ENCODE measurements at regions not wholly inside any gene's neighbourhood (a gene's known extent, or its start where the extent isn't known, plus 50 kb on each side); places are given as distances from the start of the nearest gene placed in this dataset.

DNA sequence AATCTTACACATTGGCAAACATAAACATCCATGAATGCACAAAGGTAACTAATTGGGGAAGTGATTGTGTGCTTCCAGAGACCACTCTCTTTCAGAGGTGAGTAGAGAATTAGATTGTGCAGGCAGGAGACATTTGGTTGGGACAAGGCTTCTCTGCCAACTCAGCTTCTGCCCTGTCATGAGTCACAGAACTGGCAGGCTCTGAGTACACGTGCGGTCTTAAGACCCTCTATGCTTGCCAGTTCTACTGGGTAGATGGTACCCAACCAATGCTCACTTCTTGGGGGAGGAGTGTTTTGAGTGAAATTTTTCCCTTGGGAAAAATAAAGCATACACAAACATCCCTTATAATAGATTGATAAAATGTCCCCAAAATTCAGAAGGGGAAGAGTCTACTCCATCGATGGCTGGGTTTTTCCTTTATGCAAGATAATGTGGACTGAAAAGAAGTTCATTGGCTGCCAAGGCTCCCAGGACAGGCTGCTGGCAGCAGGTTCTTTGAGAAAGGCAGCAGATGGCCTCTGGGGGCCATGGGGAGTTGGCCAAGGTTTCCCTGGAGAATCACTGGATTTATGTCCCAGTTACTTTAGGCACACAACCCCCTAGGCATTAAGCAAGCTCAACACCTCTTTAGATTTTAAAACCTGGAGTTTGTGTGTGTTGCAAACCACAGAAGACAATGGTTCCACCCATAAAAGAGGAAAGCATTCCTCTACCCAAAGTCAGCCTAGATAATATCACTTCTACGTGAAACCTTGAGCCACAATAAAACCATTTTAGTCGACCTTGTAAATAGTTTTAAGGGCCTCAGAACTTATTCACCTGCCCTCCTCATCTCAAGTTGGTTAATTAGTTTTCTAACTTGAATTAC is 417.0 kb downstream of the TXNL1 start:
- no peak for DNase-seq (ENCODE audit: low spot score)

DNA sequence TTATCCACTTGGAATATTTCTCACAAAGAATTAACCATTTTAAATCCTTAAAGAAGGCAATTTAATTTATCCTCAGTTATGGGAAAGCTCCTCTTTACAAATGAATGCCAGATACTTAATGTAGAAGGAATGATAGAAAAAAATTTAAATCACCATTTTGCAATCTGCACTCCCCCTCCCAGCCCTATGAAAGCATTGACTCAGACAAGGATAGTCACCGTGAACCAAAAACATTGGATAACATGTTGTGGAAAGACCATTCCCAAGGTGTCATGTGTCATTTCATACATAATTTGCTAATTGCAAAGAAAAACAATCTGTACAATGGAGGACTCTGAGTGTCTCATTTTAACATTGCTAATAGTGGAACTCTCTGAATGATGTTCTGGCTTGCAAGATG is 421.0 kb downstream of the TXNL1 start:
- DNase-seq (ENCODE audit: low spot score), result no peak

DNA sequence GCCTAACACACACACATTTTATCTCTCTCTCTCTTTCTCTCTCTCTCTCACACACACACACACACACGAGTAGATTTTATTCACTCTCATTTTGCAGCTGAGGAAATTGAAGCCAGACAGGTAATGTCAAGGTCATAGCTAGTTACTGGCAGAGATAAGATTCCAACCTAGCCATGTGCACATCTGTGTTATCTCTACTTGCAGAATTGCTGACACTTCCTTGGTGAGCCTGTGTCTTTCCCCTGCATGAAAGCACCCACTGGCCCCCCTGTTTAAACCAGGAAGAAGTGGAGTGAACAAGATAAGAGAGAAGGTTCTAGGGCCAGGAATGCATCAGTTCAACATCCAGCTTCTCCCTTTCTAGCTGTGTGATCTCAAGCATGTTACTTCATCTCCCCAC is 423.7 kb downstream of the TXNL1 start:
- DNase-seq (ENCODE audit: low spot score), result no peak

DNA sequence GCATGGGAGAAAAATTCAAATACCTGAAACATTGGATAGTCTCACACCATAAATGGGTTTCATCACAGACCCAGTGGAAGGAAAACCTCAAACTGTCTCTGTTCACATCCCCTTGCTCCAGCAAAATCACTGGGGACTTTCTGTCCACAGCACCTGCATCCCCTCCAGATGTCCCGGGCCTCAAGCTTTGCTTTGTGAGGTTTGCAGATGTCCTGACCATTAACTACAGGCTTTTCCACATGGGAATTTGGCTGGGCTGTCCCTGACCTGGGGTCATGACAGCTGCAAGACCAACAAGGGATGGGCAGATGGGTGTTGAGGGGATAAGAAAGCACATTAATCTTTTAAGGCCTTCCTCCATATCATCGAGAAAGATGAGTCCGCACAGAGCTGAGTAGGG is 427.9 kb downstream of the TXNL1 start:
- DNase-seq (ENCODE audit: low spot score), result no peak

DNA sequence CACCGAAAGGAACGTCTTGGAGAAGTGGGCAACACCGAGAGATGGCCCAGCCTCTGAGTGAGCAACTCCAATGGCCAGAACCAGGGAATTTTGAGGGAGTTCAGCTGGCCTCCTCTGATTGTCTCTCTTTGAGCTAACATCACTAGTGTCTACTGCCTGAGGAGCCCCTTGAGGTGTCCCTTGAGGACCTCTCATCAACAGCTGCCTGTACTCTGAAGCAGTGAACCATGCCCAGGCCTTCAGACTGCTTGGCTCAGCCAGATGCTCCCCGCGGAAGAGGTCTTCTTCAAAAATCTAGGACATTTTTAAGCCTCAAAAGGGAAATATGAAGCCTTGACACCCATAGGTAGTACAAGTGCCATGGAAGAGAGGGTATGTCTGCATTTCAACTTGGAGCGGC is 430.4 kb downstream of the TXNL1 start:
- DNase-seq (ENCODE audit: low spot score), result no peak

DNA sequence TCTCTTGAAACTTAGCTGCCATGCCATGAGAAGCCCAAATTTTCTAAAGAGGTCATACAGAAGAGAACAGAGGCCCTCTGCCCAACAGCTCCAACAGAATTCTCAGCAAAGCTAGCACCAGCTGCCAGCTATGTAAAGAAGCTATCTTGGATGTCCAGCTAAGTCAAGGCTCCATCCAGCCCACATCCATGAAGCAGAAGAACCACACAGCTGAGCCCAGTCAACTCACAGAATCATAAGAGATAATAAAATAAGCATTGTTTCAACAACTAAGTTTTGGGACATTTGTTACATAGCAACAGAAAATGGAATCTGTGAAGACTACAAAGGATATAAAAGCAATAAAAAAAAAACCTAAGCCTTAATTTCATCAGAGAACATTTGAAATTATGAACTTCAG is 434.3 kb downstream of the TXNL1 start:
- no peak for DNase-seq (ENCODE audit: low spot score)

DNA sequence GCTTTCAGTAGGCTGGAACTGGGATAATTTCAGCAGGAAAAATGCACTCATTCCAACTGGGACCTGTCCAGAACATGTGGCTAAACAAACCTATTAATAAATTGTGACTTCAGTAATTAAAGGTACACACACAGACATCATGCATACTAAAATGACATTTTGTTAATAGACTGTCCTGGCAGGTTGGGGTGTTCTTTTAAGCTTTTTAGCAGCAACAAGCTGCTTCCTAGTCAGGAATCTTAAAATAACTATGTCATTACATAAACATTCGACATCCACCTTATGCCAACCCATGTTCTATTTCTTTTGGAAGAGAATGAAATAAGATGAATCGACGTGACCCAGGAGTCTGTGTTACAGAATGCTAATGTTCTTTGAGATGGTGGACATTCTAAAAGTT is 435.7 kb downstream of the TXNL1 start:
- DNase-seq (ENCODE audit: low spot score), result no peak

DNA sequence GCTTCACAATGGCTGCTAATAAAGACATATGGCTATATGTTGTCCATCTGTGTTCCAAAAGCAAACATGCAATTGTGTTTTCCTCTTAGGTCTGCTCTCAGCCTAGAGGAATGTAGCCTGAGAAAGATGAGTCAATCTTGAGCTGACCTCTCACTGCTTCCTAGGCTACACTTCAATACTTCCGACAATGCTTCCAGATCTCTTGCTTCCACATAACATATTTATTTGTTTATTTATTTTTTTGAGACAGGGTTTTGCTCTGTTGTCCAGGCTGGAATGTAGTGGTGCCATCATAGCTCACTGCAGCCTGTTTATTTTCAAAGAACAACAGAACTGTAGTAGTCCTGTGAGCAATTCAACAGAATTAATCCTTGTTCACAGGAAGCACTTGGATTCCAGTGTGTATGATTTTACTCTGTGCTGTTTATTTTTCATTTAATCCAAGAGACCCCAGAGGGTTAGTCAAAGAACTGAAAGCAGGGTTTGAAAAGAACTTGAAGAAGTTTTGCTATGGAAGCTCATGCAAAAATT is 437.9 kb downstream of the TXNL1 start:
- peak; percentile 15 for DNase-seq (ENCODE audit: low spot score)

DNA sequence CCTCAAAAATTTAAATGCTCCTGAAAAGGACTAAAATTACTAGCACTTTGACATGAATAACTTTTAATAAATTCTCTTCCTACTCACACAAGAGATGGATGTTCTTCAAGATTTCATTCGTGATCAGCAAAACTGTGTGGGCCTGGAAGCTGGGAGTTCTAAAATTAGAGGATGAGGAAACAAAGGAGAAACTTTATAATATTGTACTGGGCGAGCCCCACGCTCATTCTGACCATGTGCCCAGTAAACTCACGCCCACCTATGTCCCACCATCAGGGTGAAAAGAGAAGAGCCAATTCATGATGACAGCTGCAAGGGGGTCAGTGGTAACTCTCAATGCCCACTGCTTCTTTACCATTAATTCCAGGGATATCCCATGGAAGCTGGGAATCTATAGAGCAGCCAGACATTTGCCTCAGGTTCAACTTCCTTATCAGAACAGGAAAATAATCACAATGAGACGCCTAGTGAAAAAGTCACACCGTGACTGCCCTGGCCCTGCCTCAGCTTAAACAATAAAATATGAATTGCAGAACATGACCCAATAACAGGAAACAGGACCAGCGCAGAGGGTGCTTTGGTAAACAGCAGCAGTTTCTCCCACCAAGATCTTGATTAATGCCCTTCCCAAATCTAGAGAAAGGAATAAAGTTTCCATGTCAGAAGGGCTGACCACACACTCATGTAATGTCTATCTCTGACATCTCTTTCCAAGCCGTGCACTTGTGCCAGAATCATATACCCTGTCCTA is 438.6 kb downstream of the TXNL1 start:
- DNase-seq (ENCODE audit: low spot score), result no peak

DNA sequence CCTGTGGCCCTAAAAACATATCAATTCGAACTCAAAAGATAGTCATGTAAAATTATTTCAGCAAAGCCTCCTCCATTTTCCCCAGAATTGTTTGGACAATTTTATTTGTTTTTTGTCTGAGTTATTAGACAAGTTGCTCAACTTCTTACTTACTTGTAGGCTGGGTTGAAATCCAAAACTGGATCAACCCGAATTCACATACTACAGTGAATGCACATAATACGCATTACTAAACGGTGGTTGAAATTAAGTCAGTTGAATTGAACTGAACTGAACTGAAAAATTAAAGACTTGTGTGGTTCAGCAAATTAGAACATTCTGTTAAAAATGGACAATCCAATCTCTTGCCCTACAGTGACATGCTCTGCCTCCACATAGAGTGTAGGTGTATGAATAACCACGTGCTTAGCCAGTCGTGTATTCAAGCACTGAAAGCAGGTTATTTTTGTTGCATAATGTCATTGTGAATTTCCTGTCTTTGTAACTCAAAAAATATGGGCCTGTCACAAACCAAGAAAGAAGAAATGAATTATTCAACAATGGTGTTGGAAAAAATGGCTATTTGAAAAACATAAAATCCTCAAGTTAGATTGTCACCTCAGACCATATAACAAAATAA is 441.0 kb downstream of the TXNL1 start:
- DNase-seq (ENCODE audit: low spot score), result no peak

DNA sequence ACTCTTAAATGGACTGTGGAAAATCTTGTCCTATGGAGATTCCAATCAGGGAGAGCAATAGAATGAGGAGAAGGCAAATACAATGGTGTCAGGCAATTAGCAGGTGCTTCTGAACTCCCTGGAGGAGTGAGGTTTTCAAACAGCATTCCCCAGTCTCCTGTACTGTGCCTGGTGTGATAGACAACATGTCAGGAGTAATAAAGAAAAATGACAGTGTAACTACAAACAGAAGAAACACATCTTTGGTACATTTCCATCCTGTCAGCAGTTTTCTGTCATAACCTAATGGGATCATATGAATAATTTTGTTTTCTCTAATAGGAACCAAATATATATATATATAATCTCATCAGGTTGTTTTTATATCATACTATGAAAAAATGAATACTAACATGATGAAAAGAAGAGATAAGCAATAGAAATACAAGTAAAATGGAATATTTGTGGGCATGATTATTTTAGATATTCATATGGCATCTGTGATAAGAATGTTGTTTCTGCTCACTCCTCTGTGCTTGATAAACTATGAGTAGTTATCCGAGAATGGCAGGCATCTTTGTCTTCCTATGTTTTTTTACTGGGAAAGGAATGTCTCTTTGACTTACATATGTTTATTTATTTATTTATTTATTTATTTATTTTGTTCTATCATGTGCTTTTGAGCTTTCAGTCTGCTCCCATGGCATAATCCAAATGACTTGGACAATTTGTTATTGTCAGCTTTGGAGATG is 441.7 kb downstream of the TXNL1 start:
- peak; percentile 22 for DNase-seq (ENCODE audit: low spot score)

DNA sequence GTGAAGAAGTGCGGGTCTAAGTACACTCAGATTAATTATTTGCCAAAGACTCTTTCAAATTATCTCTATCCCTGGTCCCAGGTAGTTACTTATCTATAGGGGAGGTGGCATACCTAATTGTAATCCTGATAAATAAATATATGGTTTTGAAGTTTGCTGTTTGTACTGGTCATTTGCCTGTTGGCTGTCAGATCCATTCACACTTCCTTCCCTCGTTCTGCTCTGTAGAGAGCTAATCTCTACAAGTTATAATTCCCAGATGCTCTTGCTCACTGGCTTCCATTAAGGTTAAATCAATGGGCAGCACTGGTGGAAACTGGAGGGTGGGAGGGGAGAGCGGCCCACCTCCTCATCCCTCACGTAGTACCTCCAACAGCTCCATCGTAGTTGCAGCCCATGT is 447.1 kb downstream of the TXNL1 start:
- no peak for DNase-seq (ENCODE audit: low spot score)

DNA sequence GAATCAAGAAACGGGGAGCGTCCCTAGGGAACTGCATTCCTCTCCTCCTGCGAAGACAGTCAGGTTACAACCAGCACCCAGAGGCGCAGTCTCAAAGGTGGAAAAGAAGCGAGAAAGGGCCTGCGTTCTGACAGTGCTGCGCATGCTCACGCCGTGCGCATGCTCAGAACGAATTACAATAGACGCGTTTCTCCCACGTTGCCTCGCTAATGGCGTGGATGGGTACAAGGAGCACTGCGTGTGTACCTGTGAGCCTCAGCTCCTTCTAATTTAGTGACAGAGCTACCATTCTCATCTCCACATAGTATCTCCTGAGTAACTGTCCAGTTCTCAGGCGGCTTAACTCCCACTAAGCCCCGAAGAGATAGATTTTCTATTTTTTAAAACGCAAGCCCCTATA is 448.8 kb downstream of the TXNL1 start:
- no peak for DNase-seq (ENCODE audit: low spot score)

DNA sequence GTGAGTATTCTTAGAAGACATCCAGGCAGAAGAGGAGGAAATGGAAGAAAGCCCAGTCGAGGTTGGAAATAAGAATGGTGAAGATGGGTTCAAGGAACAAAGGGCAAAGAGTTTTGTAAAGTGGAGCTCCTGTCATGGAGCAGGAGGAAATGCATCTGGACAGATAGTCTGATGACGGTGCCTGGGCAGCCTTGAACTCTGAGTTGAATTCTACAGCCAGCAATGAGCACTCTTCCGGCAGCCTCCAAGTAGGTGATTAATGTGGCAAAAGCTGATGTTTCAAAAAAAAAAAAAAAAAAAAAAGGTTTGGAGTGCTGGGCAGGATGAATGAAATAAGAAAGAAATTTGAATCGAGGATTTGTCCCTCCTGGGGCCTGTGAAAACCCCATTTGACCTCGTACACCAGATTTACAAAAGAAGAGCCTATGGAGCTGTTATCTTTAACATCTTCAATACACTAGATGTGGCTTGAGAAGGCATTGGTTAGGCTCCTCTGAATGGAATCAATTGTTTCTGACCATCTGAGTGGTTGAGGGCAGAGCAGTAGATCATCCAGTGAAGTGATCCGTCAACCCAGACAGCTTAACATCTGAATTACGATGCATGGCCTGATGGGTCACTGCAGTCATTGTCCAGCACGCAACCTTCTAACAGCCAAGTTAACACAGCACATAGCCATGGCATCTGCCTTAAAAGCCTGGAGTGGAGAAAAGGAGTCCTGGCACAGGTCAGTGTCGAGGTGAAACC is 449.7 kb downstream of the TXNL1 start:
- no peak for DNase-seq (ENCODE audit: low spot score)

DNA sequence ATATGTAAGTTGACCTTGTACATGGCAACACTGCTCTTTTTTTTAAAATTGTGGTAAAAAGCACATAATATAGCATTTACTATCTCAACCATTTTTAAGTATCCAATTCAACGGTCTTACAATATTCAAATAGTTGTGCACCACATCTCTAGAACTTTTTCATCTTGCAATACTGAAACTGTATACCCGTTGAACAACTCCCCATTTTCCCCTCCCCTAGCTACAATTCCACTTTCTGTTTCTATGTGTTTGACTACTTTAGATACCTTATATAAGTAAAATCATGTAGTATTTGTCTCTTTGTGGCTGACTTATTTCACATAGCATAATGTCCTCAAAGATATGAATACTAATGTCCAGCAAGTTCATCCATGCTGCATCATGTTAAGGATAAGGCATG is 452.1 kb downstream of the TXNL1 start:
- DNase-seq (ENCODE audit: low spot score), result no peak

DNA sequence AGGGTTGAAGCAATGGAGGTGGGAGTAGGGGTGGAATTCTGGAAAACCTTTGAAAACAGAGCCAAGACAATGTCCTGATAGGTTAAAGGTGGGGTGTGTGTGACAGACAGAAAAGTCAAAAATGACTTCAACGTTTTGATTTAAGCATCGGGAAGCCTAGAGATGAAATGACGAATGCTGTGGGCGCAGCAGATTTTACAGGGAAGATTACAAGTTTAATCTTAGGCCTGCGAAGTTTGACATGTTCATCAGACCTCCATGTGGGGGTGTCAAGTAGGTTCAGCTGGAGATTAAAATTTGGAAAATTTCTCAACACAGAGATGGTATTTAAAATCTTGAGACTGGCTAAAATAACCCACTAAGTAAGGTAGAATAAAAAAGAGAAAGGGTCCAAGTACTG is 453.3 kb downstream of the TXNL1 start:
- DNase-seq (ENCODE audit: low spot score), result no peak

DNA sequence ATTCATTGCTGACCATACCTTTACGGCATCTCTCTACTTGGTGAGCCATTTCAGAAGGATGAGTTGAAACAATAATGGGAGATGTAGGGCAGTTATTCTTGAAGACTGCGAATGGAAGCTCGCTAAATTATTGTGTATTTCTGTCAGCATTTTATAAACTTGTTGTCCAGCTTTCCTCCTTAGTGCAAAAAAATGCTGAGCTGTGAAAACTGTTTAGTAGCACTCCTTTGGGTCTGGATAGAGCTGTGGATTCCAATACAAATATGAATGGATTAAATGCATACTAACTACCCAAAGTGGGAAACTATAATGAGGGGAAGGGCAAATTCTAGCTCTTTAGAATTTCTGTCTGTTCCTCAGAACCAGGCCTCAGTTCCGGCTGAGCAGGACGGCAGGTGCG is 461.6 kb downstream of the TXNL1 start:
- no peak for DNase-seq (ENCODE audit: low spot score)

DNA sequence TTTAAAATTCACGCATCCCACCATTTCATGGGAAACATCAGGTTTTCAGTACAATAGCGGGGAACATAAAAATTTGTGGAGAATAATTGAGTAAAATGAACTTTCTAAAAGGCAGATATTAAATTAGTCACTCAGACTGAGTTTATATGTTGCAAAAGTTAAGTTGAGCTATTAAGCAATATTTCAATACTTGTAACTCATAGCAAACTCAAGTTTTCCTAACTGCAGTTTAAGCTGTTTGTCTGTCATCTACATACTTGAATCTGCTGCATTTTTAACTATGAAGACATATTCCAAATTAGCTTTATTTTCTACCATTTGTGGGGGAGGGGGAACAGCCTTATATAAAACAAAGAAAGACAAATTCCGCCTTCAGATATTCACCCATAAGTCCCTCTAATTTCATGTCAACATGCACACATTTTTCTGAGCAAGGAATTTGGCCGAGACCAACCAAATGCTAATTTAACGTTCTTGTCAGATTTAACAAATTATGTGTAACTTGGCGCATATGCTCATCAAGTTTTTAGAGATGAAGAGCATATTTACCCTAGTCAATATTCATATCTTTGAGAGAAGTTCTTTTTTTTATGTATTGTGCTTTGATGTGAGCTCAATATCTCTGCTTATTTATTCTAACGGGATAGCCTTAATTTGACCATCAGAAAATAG is 462.9 kb downstream of the TXNL1 start:
- no peak for DNase-seq (ENCODE audit: low spot score)

DNA sequence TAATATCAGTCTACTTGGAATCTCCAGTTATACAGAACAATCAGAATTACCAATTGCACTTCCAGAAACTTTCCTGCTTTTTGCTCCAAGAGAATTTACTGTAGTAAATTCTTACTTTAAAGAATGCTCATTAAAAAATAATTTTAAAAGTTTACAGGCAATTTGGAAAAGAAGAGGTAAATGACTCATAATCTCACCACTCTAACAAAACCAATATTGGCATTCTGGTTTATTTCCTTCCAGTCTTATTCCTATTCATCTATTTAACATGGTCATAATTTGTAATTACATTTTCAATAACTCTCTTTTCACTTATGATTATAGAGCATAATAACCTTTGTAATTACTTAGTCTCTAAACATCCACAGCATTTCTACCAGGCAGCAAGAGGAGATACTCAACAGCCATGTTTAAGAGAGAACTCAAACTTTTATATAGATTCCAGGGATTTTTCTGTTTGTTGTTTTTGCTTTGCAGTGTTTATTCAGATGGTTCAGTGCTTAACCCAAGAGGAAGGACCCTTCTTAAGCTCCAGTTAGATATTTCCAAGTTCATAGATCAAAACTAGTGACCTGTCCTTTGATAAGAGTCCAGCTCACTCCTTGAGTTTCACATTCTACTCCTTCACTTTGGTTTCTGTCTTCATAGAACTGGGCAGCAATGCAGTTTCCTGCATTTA is 464.7 kb downstream of the TXNL1 start:
- DNase-seq (ENCODE audit: low spot score), result no peak

DNA sequence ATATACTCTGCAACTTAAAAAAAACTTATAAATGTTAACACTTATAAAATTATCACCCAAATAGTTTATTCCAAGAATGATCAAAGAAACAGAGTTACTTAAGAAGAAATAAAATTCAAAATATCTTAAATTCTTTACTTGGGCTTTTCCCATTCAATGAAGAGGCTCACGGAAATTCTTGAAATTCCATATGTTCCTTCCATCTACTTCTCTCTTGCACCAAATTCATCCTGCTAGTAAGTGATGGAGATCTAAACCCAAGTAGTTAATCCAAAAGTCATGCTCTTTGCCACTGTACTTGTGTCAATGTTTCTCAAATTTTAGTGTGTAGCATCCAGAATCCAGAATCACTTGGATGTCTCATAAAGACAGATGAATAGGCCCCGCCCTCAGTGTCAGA is 465.9 kb downstream of the TXNL1 start:
- no peak for DNase-seq (ENCODE audit: low spot score)

Data from hepatic stellate cell (primary cell).